ENCODE measurements at regions not wholly inside any gene's neighbourhood (a gene's known extent, or its start where the extent isn't known, plus 50 kb on each side); places are given as distances from the start of the nearest gene placed in this dataset.

DNA sequence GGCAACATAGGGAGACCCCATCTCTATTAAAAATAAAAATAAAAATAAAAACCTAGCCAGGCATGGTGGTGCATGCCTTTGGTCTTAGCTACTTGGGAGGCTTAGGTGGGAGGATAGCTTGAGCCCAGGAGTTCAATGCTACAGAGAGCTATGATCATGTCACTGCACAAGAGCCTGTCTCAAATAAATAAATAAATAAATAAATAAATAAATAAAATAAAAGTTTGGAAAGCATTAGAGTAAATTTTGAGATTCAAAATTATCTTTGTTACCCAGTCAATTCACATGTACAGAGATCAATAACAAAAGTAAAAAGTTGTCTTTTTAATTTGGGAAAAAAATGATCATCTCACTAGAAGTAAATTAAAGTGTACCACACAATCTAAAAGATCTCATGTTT is 255.8 kb upstream of the MYO3A start:
- intact Hi-C loops (cut with micrococcal nuclease): no loop called here

DNA sequence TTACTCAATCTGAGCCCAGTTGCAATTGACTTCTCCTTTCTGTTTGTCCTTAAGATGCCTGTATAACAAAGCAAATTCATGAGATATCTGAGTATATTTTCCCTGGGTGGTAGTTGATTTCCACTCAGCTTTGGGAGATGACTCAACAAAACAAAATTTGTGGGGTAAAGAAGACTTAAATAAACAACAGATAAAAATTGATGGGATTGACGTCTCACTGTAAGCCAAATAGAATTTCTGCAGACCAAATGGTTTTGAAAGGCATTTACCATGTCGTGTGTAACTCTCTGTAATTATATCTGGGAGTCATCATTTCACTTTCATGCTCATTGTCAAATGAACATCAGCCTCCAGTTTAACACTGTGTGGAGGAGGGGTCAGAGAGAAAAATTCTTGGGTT is 255.4 kb upstream of the MYO3A start:
- Mint-ChIP-seq H3K4me3 (ENCODE audit: unreplicated experiment) (no peak overlapping the region), H3K9me3 (ENCODE audit: unreplicated experiment) (no peaks in the 10 kb centered on the region), H3K27me3 (ENCODE audit: insufficient read depth, unreplicated experiment) (peaks cover 17% of the 10 kb centered on the region), H3K4me1 (ENCODE audit: insufficient read depth, unreplicated experiment) (peaks cover 11% of the 10 kb centered on the region), H3K36me3 (ENCODE audit: insufficient read depth, unreplicated experiment) (no peaks in the 10 kb centered on the region), H3K27ac (ENCODE audit: low read depth, unreplicated experiment) (no peak overlapping the region)
- intact Hi-C loops (cut with micrococcal nuclease): no loop called here
- CTCF ChIA-PET: interaction anchor here (0.6 kb wide), 2 partner anchors 1211 to 1249 kb away, joined by 3 to 5 read pairs; no protein-coding TSS in a partner anchor
- TF ChIP-seq, protein P1, sequence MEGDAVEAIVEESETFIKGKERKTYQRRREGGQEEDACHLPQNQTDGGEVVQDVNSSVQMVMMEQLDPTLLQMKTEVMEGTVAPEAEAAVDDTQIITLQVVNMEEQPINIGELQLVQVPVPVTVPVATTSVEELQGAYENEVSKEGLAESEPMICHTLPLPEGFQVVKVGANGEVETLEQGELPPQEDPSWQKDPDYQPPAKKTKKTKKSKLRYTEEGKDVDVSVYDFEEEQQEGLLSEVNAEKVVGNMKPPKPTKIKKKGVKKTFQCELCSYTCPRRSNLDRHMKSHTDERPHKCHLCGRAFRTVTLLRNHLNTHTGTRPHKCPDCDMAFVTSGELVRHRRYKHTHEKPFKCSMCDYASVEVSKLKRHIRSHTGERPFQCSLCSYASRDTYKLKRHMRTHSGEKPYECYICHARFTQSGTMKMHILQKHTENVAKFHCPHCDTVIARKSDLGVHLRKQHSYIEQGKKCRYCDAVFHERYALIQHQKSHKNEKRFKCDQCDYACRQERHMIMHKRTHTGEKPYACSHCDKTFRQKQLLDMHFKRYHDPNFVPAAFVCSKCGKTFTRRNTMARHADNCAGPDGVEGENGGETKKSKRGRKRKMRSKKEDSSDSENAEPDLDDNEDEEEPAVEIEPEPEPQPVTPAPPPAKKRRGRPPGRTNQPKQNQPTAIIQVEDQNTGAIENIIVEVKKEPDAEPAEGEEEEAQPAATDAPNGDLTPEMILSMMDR (IDR thresholded peaks at IDR 0.05; ENCODE audit: unreplicated experiment): no peak
- BruUV-seq (replicated peaks): no TSS peak
- no peak for DNase-seq (ENCODE audit: unreplicated experiment)
- POLR2A ChIA-PET: no interaction called here

More for the DNA sequence above, 255.8 kb upstream of the MYO3A start:
- Mint-ChIP-seq H3K4me3 (ENCODE audit: unreplicated experiment) (no peak overlapping the region), H3K36me3 (ENCODE audit: insufficient read depth, unreplicated experiment) (no peaks in the 10 kb centered on the region), H3K27ac (ENCODE audit: low read depth, unreplicated experiment) (no peak overlapping the region), H3K27me3 (ENCODE audit: insufficient read depth, unreplicated experiment) (peaks cover 17% of the 10 kb centered on the region), H3K4me1 (ENCODE audit: insufficient read depth, unreplicated experiment) (peaks cover 11% of the 10 kb centered on the region), H3K9me3 (ENCODE audit: unreplicated experiment) (no peaks in the 10 kb centered on the region)
- TF ChIP-seq, protein P1 (IDR thresholded peaks at IDR 0.05; ENCODE audit: unreplicated experiment): no peak
- DNase-seq (ENCODE audit: unreplicated experiment): no peak
- ChIA-PET POLR2A (no interaction called here), CTCF (interaction anchor here (0.7 kb wide), 1 partner anchor 9 kb away, joined by 3 read pairs; no protein-coding TSS in a partner anchor)
- BruUV-seq (replicated peaks): no TSS peak

DNA sequence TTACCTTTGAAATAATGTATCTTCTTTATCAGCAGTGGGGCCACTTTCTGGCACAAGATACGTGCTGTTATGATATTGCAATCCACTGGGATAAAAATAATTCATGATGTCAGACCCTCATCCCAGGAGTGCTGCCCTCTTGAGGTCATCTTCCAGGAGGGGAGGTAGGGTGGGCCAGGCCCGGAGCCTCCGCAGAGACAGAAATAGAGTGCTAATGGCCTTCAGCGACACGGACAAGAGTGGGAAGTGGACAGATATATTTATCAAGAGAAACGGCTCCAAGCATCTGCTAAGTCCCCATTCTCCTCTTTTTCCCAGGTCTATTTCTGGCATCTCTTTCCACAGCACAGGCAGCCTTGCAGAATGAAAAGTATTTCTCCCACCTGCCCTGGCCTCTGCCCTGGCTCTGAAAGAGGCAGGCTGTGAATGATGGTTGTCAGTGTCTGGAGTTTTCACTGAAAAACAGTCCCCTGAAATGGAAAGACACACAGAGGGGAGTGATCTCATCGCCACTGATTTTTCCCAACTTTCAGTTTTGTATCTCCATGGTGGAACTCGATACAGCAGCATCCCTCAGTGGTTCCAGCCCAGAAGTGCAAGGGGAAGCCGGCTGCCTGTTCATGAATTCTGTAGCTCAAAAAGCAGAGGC is 251.7 kb upstream of the MYO3A start:
- ChIA-PET POLR2A (no interaction called here), CTCF (interaction anchor here (0.6 to 2.0 kb wide), 10 partner anchors 10 to 605 kb away, joined by 3 to 14 read pairs (median 4); no protein-coding TSS in a partner anchor)
- Mint-ChIP-seq H3K4me1 (ENCODE audit: insufficient read depth, unreplicated experiment) (peaks cover 11% of the 10 kb centered on the region), H3K4me3 (ENCODE audit: unreplicated experiment) (peak overlapping the region; percentile 55), H3K36me3 (ENCODE audit: insufficient read depth, unreplicated experiment) (no peaks in the 10 kb centered on the region), H3K9me3 (ENCODE audit: unreplicated experiment) (no peaks in the 10 kb centered on the region), H3K27me3 (ENCODE audit: insufficient read depth, unreplicated experiment) (peaks cover 28% of the 10 kb centered on the region), H3K27ac (ENCODE audit: low read depth, unreplicated experiment) (no peak overlapping the region)
- DNase-seq (ENCODE audit: unreplicated experiment): peak; percentile 25
- TF ChIP-seq, protein P1 (IDR thresholded peaks at IDR 0.05; ENCODE audit: unreplicated experiment): peak; percentile 36
- BruUV-seq (replicated peaks): no TSS peak
- intact Hi-C loops (cut with micrococcal nuclease): loop anchor here (2.0 to 10.0 kb wide), 2 partner anchors 458 to 570 kb away; no protein-coding TSS in a partner anchor

DNA sequence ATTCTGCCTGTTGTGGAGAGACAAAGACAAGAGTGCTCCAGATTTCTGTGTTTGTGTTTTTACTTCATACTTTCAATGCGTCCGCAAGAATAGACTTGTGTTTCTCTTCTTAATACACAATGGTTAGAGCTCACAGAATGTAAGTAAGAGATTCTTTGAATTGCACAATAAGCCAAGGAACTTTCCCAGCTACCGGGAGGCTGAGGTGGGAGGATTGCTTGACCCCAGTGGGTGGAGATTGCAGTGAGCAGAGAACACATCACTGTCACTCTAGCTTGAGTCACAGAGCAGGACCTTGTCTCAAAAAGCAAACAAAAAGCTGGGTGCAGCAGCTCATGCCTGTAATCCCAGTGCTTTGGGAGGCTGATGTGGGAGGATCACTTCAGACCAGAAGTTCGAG is 250.7 kb upstream of the MYO3A start:
- peak; percentile 7 for DNase-seq (ENCODE audit: unreplicated experiment)
- no peaks in the 10 kb centered on the region for H3K36me3 Mint-ChIP-seq (ENCODE audit: insufficient read depth, unreplicated experiment)
- CTCF ChIA-PET: interaction anchor here (0.7 to 1.8 kb wide), 8 partner anchors 9 to 602 kb away, joined by 3 to 6 read pairs (median 4); no protein-coding TSS in a partner anchor
- peaks cover 34% of the 10 kb centered on the region for H3K27me3 Mint-ChIP-seq (ENCODE audit: insufficient read depth, unreplicated experiment)
- H3K27ac Mint-ChIP-seq (ENCODE audit: low read depth, unreplicated experiment): no peak overlapping the region
- H3K4me1 Mint-ChIP-seq (ENCODE audit: insufficient read depth, unreplicated experiment): peaks cover 11% of the 10 kb centered on the region
- no peaks in the 10 kb centered on the region for H3K9me3 Mint-ChIP-seq (ENCODE audit: unreplicated experiment)
- BruUV-seq (replicated peaks): no TSS peak
- POLR2A ChIA-PET: interaction anchor here (0.6 kb wide), 1 partner anchor 19 kb away, joined by 3 read pairs; no protein-coding TSS in a partner anchor
- intact Hi-C loops (cut with micrococcal nuclease): loop anchor here (2.0 to 10.0 kb wide), 2 partner anchors 459 to 571 kb away; no protein-coding TSS in a partner anchor
- TF ChIP-seq, protein P1 (IDR thresholded peaks at IDR 0.05; ENCODE audit: unreplicated experiment): no peak
- no peak overlapping the region for H3K4me3 Mint-ChIP-seq (ENCODE audit: unreplicated experiment)
